VCaP (cell line): ENCODE measurements at regions not wholly inside any gene's neighbourhood (a gene's known extent, or its start where the extent isn't known, plus 50 kb on each side); places are given as distances from the start of the nearest gene placed in this dataset.

Experiments
- H3K27ac ChIP-seq: fragments of 450-650 bp; 2 replicates; pipeline ENCODE4 v1.5.1; 2017
- CTCF ChIP-seq: fragments of 450-650 bp; conservative IDR thresholded peaks from 2 replicates; pipeline ENCODE4 v1.5.1; 2017; ENCODE audit warnings: mild to moderate bottlenecking, moderate library complexity

GRCh38 chr3:25239042-25239441 lies 189.0 kb upstream of the RARB start:
- no peak overlapping the region for H3K27ac ChIP-seq
- TF ChIP-seq CTCF = no peak

- no peak overlapping the region for H3K27ac ChIP-seq
- TF ChIP-seq CTCF = no peak
Observed at GRCh38 chr3:25246913-25247312, 181.2 kb upstream of the RARB start.

- TF ChIP-seq CTCF = no peak
- no peak overlapping the region for H3K27ac ChIP-seq
Observed at GRCh38 chr3:25252291-25252690, 175.8 kb upstream of the RARB start.

GRCh38 chr3:25257026-25257425 lies 171.0 kb upstream of the RARB start:
- no peak for TF ChIP-seq CTCF
- no peak overlapping the region for H3K27ac ChIP-seq

GRCh38 chr3:25259871-25260270 lies 168.2 kb upstream of the RARB start:
- H3K27ac ChIP-seq = peak overlapping the region; percentile 29
- no peak for TF ChIP-seq CTCF

GRCh38 chr3:25262322-25262721 lies 165.7 kb upstream of the RARB start:
- no peak for TF ChIP-seq CTCF
- H3K27ac ChIP-seq = peak overlapping the region; percentile 53

- H3K27ac ChIP-seq = no peak overlapping the region
- no peak for TF ChIP-seq CTCF
Observed at GRCh38 chr3:25265284-25265683, 162.8 kb upstream of the RARB start.

- H3K27ac ChIP-seq = no peak overlapping the region
- no peak for TF ChIP-seq CTCF
Observed at GRCh38 chr3:25266677-25267076, 161.4 kb upstream of the RARB start.
